ENCODE measurements at regions not wholly inside any gene's neighbourhood (a gene's known extent, or its start where the extent isn't known, plus 50 kb on each side); places are given as distances from the start of the nearest gene placed in this dataset.

GRCh38 chr10:44788147-44789129, 122.7 kb upstream of the TMEM72 start:
- DNase-seq = no peak

DNA sequence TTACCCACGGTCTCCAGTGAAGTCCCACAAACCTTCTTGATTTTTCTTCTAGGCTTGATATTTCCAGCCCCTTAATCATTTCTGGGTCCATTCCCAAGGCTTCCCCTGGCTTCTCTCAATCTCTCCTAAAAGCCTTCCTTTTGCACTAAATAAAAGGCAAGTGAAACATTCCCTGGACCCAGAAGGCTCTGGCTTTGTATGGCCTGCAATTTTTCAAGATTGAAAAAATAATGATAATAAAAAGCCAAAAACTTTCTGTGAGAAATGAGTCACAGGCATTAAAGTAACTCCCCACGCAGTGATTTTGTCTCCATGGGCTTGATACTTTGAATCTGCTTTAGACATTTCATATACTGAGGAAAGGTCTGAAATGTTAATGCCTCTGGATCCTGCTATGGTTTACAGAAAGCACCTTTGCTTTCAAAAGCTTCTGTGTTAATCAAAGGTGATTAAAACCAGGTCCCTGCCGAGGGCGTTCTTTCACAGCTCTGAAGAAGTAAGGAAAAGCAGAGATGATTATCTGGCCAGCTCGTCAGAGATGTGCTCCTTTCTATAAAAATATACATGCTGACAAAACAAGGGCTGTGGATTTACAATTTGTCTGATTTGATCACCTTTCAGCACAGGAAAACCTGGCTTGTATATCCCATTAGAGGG, 118.9 kb upstream of the TMEM72 start:
- DNase-seq = no peak

- no peak for DNase-seq
Measured at GRCh38 chr10:44799966-44800365, 111.2 kb upstream of the TMEM72 start.

DNA sequence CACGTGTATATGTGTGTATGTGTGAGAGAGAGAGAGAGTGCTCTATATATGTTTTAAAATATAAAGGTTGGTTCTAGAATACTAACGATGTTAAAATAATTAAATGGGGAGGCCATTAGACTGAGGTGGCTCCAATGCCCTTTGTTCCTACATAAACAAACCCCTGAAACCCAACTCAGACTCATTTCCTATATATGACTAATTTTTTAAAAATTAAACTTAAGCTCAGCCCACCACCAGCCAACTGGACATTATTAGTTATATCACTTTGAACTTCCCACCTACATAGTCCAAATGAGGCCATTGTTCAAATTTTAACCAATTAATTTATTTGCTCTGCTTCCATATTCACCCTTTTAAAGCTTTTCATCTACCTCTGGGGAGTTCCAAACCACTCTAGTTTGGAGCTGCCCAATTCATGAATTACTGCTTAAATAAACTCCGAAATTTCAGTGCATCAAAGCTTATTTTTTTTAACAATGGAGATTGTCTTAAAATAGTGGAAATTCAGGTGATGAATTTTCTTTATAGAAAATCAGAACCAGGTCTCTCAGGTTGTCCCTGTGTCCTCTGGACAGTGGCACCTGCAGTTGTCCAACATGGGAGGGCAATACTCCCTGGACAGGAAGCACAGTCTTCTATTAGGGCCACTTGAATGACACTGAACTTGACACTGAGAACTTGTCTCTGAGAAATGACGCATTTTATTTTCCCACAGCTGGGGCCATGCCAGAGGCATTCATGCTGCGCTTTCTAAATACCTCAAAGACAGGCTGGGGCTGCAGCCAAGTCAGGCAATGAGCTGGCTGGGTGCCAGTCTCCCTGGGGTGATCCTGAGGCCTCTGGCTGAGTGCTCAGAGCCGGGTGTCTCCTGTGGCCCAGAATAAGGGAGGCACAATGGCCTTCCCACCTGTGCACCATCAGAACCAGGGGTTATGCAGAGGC, 109.5 kb upstream of the TMEM72 start:
- DNase-seq = no peak

GRCh38 chr10:44803862-44804261, 107.3 kb upstream of the TMEM72 start:
- no peak for DNase-seq

DNA sequence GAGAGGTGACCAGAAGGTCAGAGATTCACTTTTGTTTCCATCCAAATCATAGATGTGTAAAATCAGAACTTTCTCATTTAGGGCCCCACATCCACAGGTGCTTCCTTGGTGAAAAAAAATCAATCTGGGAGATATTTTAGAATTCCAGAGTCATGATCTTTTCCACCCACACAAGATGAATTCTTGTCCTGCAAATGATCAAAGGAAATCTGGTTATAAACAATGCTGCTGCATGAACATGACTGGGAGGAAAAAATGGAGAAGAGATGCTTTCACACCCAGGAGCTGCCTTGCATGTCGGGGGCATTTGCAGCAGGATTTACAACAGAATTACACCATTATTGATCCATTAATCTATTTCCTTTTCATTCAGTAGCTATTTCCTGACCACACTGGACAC, 106.5 kb upstream of the TMEM72 start:
- DNase-seq = no peak

DNA sequence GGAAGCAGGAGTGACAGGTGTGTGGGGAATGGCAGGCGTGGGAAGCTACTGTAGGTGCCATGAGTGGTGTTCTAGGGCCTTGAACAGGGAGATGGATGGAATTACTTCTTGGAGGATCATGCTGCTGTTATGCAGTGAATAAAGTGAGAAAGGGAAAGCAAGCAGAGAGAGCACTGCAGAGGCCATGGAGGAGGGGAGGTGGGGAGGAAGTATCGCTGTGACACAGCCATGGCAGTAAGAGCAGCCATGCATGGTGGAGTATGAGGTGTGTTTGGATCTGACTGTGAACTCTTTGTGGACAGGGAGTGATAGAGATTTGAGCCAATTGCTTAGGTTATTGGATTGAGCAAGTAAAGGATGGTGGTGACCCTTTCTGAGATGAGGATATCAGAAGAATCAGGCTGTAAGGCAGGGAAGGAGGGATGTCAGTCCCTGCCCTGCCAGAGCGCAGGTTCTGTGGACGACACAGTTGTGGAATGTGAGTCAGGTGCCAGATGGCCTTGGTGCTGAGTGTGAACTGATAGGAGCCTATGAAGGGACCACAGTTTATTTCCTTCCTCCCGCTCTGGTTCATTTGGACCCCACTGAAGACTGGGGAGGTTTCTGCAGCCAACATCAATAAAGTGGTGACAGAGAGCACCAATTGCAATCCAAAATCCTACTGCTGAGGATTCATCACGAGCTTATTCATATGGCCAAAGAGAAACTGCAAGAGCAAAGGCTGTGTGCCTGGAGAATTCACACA, 105.5 kb upstream of the TMEM72 start:
- DNase-seq = no peak

- DNase-seq = no peak
Measured at GRCh38 chr10:44806950-44807349, 104.2 kb upstream of the TMEM72 start.

DNA sequence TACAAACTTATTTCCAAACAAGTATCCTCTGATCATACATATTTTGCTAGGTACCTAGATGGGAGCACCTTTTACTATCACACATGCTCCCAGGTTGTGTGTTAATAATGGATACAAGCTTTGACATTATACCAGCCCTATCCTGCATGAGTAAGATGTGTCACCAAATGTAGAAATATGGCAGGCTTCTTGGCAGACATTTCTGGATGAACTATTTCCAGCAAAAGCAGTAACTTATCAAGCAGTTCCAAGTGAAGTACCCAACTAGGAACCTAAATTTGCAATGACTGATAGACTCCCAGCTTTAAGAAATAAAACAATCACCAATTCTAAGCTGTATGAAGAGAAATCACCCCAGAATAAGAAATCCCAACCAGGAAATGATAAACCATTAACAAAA, 103.7 kb upstream of the TMEM72 start:
- no peak for DNase-seq

- DNase-seq = no peak
Measured at GRCh38 chr10:44809647-44810046, 101.5 kb upstream of the TMEM72 start.

DNA sequence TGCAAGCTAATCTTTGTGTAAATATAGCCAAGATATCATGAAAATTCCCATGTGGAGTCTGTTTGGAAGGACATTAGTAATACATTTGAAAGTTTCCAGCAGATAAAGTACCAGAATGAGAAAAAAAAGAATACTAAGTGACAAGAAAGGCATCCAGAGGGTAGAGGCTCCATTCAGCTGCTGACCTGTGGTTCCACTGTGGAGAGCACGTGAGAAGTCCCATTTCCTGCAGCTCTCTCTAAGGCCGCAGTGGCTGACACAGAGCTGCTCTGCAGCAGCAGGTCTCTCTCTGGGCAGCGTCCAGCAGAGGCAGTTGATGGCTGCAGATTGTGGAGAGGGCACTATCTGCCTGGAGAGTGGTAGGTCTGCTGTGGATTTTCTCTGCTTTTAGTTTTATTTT, 100.1 kb upstream of the TMEM72 start:
- no peak for DNase-seq

DNA sequence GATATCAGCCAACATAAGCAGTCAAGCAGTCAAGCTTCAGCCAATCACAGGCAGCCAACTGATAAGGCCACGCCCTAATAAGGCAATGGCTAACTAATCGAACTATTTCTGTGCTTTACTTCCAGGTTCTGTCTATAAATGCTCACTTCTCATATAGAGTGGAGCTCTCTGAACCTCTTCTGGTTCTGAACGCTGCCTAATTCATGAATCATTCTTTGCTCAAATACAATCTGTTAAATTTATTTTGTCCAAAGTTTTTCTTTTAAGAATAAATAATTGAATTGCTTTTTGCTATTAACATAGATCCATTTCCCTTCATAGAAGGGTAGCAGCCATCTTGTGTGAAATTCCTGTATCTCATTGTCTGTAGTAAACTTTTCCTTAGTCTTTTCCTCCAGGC, 97.9 kb upstream of the TMEM72 start:
- DNase-seq = no peak

DNA sequence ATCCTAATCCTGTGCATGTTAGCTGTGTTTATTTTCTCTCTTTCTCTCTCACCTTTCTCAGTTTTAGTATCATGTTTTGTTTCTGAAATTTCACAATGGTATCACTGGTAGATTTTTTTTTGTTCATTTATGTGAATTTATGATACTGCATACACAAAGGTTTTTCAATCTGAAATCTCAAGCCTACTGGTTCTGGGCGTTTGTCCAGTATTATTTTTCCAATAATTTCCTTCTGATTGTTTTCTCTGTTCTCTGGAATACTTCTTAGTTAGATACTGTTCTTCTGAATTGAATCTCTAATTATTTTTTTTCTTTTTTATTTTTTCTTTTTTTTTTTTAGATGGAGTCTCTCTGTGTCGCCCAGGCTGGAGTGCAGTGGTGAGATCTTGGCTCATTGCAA, 96.2 kb upstream of the TMEM72 start:
- no peak for DNase-seq

GRCh38 chr10:44818041-44818649, 93.0 kb upstream of the TMEM72 start:
- no peak for DNase-seq

DNA sequence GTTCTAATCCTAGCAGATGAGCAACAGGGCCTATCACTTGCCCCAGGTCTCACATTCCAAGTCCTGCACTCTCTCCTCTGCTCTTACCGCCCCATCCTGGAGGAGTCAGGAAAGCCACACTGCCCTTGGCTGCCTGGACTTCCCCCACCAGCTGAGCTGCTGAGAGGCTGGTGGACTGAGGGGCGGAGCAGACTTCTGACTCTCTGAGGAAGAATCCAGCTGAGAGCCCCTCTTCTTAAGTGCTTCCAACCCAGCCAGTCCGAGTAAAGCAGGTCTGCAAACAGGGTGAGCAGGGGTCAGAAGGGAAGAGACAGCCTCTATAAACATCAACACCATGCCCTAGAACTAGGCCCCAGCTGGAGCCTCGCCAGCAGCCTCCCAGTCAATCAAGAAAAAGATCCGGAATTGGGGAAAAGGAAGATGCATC, 92.4 kb upstream of the TMEM72 start:
- no peak for DNase-seq

DNA sequence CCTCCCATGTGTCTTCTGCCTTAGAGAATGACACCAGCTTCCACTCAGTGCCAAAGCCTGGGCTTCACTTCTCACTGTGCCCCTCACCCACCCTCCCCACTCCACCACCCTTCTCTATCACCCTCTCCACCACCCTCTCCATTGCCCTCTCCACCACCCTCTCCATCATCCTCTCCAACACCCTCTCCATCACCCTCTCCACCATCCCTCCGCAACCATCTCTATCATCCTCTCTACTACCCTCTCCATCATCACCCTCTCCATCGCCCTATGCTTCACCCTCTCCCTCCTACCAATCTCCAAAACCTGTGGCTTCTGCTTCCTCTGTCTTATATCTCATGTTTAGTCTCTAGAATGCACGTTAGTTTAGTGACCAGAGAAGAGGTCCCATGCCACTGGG, 91.0 kb upstream of the TMEM72 start:
- no peak for DNase-seq

DNA sequence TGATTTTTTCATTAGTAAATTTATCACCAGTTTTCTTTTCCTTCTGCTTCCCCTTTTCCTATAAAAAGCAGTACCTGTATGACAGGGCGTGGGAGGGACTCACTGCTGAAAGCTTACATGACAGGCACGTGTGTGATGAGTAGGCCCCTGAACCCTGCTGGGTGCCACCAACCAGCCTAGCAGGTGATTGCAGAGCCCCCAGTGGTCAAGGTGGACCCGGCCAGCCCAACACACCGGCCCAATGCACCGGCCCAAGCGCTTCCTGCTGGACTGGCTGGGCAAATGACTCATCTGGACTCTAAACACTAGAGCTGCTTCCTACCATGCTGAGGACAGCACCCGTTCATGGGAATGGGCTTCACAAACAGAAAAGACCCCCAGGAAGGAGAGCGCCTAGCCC, 89.8 kb upstream of the TMEM72 start:
- no peak for DNase-seq

DNA sequence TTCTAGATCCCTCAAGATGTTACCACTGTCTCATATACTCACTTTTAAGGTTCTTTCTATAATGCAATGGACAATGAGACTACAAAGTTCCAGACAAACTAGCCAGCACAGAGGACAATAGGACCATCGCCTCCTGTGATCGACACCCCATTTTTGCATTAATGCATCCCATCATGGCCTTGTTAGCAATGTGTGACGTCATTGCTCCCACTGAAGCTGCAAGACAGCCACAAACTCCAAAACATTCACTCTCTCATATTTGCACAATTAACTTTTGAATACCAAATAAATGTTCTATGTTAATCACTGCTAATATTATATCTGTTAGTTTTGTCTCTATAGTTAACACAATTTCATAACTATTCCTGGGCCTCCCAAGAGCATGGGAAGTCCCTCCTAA, 88.8 kb upstream of the TMEM72 start:
- no peak for DNase-seq

DNA sequence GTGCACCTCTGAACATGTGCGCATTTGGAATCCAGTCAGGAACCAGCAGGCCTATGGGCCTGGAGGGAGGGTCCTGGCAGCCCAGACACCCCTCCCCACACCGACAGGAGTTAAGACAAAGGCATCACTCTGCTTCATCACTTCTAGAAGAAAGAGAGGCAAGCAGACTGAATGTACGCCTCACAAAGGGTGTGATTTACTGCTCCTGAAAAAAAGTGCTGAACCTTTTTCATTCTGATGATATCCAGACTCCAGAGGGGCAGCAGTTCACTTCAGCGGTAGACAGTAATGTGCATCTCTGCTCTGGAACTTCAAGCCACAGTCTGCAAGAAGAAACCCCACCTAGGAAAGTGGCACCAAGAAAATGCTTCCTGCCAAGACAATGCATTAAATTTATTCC, 88.2 kb upstream of the TMEM72 start:
- no peak for DNase-seq

DNA sequence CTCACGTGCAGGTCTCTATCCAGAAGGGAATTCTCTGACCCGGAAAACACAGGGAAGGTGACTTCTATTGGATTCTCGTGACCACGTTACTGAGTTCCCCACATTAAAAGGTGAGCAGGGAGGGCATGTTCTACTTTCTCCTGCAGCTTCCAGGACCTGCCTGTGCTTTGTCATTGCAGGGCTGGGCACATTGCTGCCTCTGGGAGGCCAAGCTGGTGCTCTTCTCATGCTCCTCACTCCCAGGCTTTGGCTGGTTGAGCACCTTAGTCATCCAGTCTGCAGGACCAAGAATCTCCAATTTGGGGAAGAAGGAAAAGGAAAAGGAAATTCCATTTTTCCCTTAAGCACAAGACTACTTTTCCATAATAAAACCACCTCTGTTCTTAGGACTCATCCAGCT, 86.5 kb upstream of the TMEM72 start:
- no peak for DNase-seq

GRCh38 chr10:44827431-44828006, 83.6 kb upstream of the TMEM72 start:
- DNase-seq = no peak
